ENCODE measurements at regions not wholly inside any gene's neighbourhood (a gene's known extent, or its start where the extent isn't known, plus 50 kb on each side); places are given as distances from the start of the nearest gene placed in this dataset.

DNA sequence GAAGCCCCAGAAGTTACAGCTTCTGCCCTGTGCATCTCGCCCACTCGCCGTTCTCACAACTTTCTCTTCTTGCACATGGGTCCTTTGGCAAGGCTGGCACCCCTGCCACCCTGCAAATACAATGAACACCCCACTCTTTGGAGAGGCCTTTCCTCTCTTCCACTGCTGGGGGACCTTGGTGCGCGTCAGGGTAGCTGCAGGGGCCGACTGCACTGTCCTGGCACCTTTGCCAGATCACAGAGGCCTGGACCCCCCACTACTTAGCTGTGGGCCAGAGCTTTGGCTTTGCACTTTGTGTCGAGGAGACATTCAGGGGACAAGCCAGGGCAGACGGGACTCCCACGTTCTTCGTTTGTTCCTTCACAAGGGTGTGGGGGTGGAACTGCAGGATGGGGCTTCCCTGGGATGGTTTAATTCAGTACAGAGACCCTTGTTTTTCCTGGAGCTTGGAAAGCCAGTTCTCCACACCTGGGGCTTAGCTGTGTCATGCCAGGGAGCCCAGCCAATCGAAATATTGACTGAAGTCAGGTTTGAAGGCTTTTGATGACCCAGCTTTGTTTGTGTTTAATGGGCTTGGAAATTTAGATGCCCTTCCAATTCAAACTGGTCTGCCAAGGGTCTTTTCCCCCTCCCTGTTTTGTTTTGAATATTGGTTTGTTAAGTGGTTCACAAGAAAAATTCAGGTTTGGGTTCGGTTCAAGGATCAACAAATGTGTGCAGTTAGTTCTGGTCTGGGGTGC lies 256.1 kb upstream of the TLE3 start:
- Mint-ChIP-seq H3K9me3 (no peaks in the 10 kb centered on the region), H3K36me3 (no peaks in the 10 kb centered on the region), H3K4me3 (no peak overlapping the region), H3K4me1 (peaks cover 6% of the 10 kb centered on the region), H3K27ac (no peak overlapping the region), H3K27me3 (peaks cover 3% of the 10 kb centered on the region)
- ATAC-seq = no peak

- H3K9me3 Mint-ChIP-seq = no peaks in the 10 kb centered on the region
- peaks cover 14% of the 10 kb centered on the region for H3K4me1 Mint-ChIP-seq
- no peak overlapping the region for H3K4me3 Mint-ChIP-seq
- ATAC-seq = no peak
- no peaks in the 10 kb centered on the region for H3K36me3 Mint-ChIP-seq
- H3K27me3 Mint-ChIP-seq = peaks cover 10% of the 10 kb centered on the region
- no peak overlapping the region for H3K27ac Mint-ChIP-seq
Observed at GRCh38 chr15:70351941-70352774, 254.4 kb upstream of the TLE3 start.

DNA sequence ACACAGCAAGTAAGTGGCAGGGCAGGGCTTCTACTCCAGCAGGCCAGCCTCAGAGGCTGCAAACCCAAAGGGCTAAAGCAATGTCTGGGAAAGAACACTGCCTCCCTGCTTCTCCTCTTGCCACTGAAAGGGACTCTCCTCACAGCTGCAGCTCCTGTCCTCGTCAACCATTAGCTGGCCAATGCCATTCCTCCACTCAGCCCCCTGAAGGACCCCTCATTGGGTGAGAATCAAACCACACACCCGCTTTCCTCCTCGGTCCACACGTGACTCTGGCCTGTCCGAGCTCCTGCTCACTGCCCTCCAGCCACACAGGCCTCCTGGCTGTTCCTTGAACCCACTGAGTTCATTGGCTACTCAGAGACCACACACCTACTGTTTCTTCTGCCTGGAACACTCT lies 253.7 kb upstream of the TLE3 start:
- Mint-ChIP-seq H3K27me3 (peaks cover 10% of the 10 kb centered on the region), H3K4me1 (peaks cover 14% of the 10 kb centered on the region), H3K36me3 (no peaks in the 10 kb centered on the region), H3K9me3 (no peaks in the 10 kb centered on the region), H3K27ac (no peak overlapping the region), H3K4me3 (no peak overlapping the region)
- ATAC-seq = no peak

DNA sequence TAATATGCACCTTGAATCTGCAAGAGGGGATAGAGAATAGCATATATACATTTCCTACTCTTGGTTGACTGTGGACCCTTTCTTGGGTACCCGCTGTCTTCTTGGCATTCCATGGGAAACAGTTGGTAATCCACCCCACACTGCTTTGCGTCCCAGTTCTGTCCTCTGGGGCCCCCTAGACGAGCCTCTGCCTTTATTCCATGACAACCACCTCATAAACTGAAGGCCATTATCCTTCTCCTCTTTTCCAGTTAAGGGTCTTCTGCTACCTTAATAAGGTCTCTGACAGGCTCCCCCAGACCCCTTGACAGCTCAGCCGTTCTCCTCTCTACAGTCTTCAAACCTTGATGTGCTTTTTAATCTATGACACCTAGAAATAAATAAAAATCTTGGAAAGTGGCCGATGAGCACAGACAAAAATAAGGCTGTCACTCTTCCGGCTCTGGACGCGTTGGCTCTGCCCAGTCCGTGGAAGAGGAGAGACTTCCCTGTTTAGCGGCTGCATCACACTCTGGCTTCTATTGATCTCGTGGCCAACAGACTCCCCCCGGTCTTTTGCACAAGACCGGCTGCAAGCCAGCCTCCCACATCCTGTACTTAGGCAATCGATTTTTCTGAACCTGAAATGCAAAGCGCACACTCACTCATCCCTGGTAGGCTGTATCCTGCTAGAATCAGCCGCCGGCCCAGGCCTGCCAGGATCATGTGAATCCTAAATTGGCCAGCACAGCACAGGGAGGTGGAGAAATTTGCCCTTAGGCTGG lies 251.0 kb upstream of the TLE3 start:
- H3K27me3 Mint-ChIP-seq = peaks cover 10% of the 10 kb centered on the region
- ATAC-seq = no peak
- no peaks in the 10 kb centered on the region for H3K36me3 Mint-ChIP-seq
- no peak overlapping the region for H3K4me3 Mint-ChIP-seq
- H3K4me1 Mint-ChIP-seq = peaks cover 14% of the 10 kb centered on the region
- no peaks in the 10 kb centered on the region for H3K9me3 Mint-ChIP-seq
- peak overlapping the region; percentile 4 for H3K27ac Mint-ChIP-seq

GRCh38 chr15:70348226-70348543 lies 250.5 kb upstream of the TLE3 start:
- H3K9me3 Mint-ChIP-seq = no peaks in the 10 kb centered on the region
- no peaks in the 10 kb centered on the region for H3K36me3 Mint-ChIP-seq
- H3K4me3 Mint-ChIP-seq = no peak overlapping the region
- no peak for ATAC-seq
- H3K27me3 Mint-ChIP-seq = peaks cover 10% of the 10 kb centered on the region
- peaks cover 14% of the 10 kb centered on the region for H3K4me1 Mint-ChIP-seq
- H3K27ac Mint-ChIP-seq = no peak overlapping the region

DNA sequence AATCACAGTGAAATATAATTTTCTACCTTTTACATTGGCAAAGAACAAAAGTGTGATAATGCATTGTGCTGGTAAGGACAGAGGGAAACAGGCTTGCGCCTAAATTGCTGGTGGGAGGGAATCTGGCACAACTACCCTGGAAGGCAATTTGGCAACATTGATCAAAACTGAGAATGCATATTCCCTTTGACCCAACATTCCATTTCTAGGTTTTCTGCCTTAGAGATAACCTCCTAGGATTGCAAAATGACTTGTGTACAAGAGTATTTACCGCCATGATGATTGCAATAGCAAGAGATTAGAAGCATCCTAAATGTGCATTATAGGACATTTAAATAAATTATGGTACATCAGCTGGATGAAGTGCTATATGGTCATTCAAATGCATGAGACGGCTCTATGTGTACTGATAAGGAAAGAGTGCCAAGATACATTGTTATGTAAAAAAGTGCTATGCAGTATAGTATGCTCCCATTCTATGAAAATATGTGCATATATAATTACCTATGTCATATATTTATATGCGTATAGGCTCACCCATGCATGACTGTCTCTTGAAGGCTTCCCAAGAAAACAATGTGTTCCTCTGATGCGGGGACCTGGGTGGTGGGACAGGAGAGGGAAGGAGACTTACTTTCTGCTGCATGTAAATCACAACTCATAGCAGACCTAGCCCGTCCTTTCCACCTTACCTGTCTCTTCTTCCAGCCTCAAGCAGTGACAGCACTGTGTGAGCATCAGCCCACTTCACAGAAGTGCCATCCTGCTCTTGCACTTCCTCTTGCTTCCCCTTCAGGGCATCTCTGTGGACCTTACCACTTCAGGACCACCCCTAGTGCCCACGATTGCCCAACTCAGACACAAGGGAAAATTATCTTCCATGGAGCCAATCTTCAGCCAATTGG lies 249.9 kb upstream of the TLE3 start:
- no peaks in the 10 kb centered on the region for H3K36me3 Mint-ChIP-seq
- H3K27ac Mint-ChIP-seq = no peak overlapping the region
- peaks cover 14% of the 10 kb centered on the region for H3K4me1 Mint-ChIP-seq
- H3K27me3 Mint-ChIP-seq = peaks cover 10% of the 10 kb centered on the region
- H3K9me3 Mint-ChIP-seq = no peaks in the 10 kb centered on the region
- H3K4me3 Mint-ChIP-seq = no peak overlapping the region
- no peak for ATAC-seq

- ATAC-seq = no peak
- Mint-ChIP-seq H3K4me1 (peaks cover 14% of the 10 kb centered on the region), H3K36me3 (no peaks in the 10 kb centered on the region), H3K9me3 (no peaks in the 10 kb centered on the region), H3K27me3 (peaks cover 10% of the 10 kb centered on the region), H3K27ac (no peak overlapping the region), H3K4me3 (no peak overlapping the region)
Observed at GRCh38 chr15:70345251-70346019, 247.7 kb upstream of the TLE3 start.

GRCh38 chr15:70344666-70345065 lies 246.9 kb upstream of the TLE3 start:
- H3K27me3 Mint-ChIP-seq = peaks cover 10% of the 10 kb centered on the region
- peaks cover 14% of the 10 kb centered on the region for H3K4me1 Mint-ChIP-seq
- H3K36me3 Mint-ChIP-seq = no peaks in the 10 kb centered on the region
- no peak overlapping the region for H3K27ac Mint-ChIP-seq
- H3K9me3 Mint-ChIP-seq = no peaks in the 10 kb centered on the region
- no peak for ATAC-seq
- no peak overlapping the region for H3K4me3 Mint-ChIP-seq

DNA sequence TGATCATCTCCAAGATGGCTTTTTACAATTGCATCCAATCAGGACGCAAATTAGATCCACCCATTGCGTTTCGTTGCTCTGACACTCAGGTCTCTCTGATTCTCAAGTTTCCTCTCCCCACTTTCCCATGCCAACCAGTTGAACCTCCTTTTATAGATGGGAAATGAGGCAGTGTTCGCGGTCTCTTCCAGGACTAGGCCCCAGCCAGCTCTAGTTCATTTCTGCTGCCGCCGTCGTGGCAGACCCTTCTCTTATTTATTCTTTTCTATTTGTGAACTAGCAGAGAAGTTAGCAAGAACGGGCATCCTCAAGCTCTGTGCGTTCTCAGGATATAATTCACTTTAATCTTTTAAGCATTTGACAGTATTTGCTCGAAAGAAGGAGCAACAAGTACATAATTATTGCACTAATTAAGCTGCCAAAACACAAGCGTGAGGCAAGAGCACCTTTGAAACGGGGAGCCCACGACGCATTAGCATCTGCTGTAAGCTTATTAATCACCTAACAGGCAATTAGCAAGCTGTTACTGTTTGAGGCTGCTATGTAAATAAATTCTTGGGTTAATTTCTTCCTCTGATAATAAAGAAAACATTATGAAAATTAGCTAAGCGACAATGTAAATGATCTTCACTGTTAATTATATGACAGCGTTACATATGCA lies 246.4 kb upstream of the TLE3 start:
- Mint-ChIP-seq H3K36me3 (no peaks in the 10 kb centered on the region), H3K9me3 (no peaks in the 10 kb centered on the region), H3K27me3 (peaks cover 9% of the 10 kb centered on the region), H3K4me1 (peaks cover 11% of the 10 kb centered on the region), H3K27ac (no peak overlapping the region), H3K4me3 (no peak overlapping the region)
- no peak for ATAC-seq

DNA sequence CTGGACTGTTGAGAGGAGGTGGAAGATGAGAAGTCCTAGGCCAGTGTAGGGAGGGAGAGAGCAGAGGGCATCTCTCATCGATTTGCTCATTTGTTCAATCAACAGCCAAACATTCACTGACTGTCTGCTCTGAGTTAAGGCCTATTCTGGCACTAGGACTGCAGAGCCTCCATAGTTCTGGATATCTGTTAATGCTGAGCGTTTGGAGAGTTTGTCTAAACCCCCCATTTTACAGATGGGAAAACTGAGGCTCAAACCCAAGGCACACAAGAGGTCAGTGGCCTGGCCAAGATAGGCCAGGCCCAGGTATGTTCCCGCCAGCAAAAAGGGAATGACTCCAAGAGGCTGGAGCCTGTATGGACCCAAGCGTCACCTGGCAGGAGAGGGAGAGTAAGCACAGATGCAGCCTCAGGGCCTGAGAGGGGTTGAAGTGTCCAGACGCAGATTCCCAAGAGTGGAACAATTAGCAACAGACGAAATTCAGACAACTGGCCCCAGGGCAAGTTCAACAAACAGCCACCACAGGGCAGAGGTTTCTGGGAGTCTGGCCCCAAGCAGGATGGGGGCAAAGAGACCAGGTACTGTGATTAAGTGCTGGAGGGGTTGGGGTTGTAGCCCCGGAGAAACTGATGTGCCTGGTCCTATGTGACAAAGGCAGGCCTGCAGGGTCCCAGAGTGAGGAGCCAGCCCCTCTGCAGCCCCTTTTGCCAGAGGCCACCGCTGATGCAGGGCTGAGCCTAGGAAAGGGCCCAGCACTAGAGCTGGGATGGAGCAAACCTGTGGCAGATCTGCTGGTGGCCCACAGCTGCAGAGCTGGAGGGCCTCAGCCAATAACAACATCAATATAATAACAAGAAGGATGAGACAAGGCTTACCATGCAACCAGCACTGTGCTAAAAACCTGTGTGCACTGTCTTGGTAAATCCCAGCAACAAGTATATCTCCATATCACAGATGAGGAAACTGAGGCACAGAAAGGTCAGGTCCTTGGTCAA lies 245.1 kb upstream of the TLE3 start:
- H3K4me1 Mint-ChIP-seq = no peaks in the 10 kb centered on the region
- H3K27ac Mint-ChIP-seq = peak overlapping the region; percentile 13
- H3K36me3 Mint-ChIP-seq = no peaks in the 10 kb centered on the region
- ATAC-seq = no peak
- H3K27me3 Mint-ChIP-seq = no peaks in the 10 kb centered on the region
- H3K9me3 Mint-ChIP-seq = no peaks in the 10 kb centered on the region
- H3K4me3 Mint-ChIP-seq = no peak overlapping the region

GRCh38 chr15:70342141-70342540 lies 244.4 kb upstream of the TLE3 start:
- ATAC-seq = no peak
- Mint-ChIP-seq H3K4me1 (peaks cover under 1% of the 10 kb centered on the region), H3K36me3 (no peaks in the 10 kb centered on the region), H3K9me3 (no peaks in the 10 kb centered on the region), H3K27ac (peak overlapping the region; percentile 13), H3K4me3 (no peak overlapping the region), H3K27me3 (no peaks in the 10 kb centered on the region)

GRCh38 chr15:70341566-70341965 lies 243.8 kb upstream of the TLE3 start:
- Mint-ChIP-seq H3K27ac (peak overlapping the region; percentile 13), H3K27me3 (no peaks in the 10 kb centered on the region), H3K36me3 (no peaks in the 10 kb centered on the region), H3K4me1 (peaks cover 6% of the 10 kb centered on the region), H3K9me3 (no peaks in the 10 kb centered on the region), H3K4me3 (no peak overlapping the region)
- ATAC-seq = no peak

- Mint-ChIP-seq H3K9me3 (peaks cover 4% of the 10 kb centered on the region), H3K36me3 (no peaks in the 10 kb centered on the region), H3K4me3 (no peak overlapping the region), H3K27me3 (no peaks in the 10 kb centered on the region), H3K27ac (no peak overlapping the region), H3K4me1 (peaks cover 16% of the 10 kb centered on the region)
- ATAC-seq = no peak
Observed at GRCh38 chr15:70340494-70340870, 242.8 kb upstream of the TLE3 start.
